GM12874 (cell line): ENCODE measurements at regions not wholly inside any gene's neighbourhood (a gene's known extent, or its start where the extent isn't known, plus 50 kb on each side); places are given as distances from the start of the nearest gene placed in this dataset.

Experiments used
- TF ChIP-seq, protein P1 (sequence below): IDR thresholded peaks from 2 replicates; pipeline ENCODE4 v1.5.1; 2011; ENCODE audit warnings: low read depth, mild to moderate bottlenecking, control low read depth, low read length, moderate library complexity; ENCODE audit not compliant: insufficient read depth

DNA sequence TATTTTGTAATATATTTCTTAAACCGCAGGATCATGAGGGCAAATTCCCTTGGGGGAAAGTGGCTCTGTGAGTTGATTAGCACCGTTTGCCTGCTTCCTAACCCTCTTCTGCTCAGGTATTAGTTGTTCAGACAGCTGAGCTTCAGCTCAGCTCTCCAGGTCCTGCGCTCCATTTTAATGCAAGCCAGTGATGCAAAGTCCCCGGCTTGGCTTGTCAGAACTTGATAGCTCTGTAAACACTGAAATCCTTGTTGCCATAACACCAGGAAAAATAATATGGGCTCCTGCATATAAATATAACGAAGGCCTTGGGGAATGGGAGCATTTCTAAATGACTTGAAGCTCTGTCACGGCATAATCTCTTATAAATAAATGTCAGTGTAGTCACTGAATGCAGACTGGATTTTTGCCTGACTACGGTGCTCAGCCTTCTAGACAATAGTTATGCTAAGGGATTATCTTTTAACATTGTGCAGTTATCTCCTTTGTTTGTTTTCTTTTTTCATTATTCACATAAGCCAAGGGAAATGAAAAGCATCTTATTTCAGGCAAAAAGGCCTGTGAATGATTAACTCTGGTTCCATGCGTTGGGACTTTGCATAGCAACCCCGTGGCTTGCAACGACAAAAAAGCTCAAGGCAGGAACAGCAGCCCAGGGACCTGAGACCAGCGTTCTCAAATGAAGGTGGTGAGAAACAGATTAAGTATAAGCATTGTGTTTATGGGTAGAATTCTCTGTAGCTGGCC, 253.2 kb downstream of the SPRY1 start:
- TF ChIP-seq, protein P1, sequence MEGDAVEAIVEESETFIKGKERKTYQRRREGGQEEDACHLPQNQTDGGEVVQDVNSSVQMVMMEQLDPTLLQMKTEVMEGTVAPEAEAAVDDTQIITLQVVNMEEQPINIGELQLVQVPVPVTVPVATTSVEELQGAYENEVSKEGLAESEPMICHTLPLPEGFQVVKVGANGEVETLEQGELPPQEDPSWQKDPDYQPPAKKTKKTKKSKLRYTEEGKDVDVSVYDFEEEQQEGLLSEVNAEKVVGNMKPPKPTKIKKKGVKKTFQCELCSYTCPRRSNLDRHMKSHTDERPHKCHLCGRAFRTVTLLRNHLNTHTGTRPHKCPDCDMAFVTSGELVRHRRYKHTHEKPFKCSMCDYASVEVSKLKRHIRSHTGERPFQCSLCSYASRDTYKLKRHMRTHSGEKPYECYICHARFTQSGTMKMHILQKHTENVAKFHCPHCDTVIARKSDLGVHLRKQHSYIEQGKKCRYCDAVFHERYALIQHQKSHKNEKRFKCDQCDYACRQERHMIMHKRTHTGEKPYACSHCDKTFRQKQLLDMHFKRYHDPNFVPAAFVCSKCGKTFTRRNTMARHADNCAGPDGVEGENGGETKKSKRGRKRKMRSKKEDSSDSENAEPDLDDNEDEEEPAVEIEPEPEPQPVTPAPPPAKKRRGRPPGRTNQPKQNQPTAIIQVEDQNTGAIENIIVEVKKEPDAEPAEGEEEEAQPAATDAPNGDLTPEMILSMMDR, result no peak

DNA sequence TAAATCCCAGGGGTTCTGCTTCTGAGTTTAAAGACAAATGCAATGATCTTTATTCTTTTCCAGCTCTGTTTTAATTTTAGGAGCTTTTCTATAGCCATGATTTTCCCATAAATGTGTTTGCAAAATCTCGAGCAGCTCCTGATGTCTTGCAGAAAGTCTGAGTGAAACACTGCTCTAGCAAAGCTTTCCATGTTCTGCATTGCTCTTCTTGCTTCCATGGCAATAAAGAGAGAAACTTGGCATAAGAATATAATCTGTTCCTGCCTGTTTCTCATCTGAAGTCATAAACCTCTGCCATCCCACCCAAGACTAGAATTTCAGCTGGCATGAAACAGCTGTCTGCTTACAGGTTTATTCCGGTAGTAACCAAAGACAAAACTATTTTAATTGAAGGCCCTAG, 254.5 kb downstream of the SPRY1 start:
- TF ChIP-seq, protein P1, result no peak

- TF ChIP-seq, protein P1, result no peak
Measured at GRCh38 chr4:123651536-123652180, 255.1 kb downstream of the SPRY1 start.

- TF ChIP-seq, protein P1, result no peak
Measured at GRCh38 chr4:123652476-123652875, 255.9 kb downstream of the SPRY1 start.

DNA sequence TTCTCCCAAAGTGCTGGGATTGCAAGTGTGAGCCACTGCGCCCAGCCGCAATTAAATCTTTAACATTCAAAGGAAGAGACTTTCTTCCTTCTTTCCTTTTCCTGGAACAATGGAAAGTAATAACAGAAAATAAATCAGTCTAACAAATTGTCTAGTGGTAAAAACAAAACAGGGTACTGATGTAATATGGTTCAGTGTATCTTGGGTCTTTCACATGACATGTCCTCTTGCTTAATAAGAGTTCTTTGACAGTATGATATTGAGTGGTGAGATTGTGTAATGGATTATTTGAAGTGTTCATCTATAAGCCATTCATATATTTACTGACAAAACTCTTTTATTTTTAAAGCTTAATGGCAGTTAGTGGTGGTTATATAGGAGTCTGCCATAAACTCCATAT, 256.6 kb downstream of the SPRY1 start:
- TF ChIP-seq, protein P1, result no peak

DNA sequence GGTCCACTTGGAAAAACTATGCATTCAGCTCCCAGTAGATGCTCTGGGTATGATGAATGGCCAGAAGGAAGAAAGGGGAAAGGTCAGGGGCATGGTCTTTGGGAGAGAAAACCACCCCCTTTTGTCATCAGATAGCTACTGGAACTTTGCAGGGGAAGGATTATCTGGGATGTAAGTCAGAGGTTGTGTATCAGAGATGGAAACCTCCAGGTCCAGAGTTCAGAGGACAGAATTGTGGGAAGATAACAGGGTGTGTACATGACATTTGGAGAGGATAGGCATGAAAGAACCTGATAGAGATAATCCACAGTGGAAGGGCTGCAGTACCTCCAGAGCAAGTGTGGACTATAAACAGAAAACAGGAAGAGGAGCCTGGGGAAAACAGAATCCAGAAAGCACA, 262.7 kb downstream of the SPRY1 start:
- TF ChIP-seq, protein P1, result no peak

DNA sequence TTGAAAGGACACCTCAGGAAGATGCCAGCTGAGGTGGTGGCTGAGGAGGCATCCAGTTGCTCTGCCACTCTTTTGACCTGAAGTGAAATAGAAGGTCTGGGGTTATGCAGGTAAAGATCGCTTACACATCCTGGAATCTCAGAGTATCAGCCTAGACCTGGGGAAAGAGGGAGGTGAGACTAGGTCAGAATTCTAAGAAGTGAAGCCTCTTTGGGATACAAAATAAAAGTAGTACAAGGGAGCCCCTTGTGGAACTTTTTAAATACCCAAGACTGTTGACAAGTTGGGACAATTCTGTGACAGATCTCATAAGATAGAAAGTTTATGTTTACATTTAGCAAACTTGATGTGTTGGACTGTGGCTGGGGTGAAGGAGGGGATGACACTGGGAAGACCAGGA, 263.1 kb downstream of the SPRY1 start:
- TF ChIP-seq, protein P1, result peak; percentile 23; the same call in 1 of the 2 replicates
